ENCODE measurements at regions not wholly inside any gene's neighbourhood (a gene's known extent, or its start where the extent isn't known, plus 50 kb on each side); places are given as distances from the start of the nearest gene placed in this dataset.

DNA sequence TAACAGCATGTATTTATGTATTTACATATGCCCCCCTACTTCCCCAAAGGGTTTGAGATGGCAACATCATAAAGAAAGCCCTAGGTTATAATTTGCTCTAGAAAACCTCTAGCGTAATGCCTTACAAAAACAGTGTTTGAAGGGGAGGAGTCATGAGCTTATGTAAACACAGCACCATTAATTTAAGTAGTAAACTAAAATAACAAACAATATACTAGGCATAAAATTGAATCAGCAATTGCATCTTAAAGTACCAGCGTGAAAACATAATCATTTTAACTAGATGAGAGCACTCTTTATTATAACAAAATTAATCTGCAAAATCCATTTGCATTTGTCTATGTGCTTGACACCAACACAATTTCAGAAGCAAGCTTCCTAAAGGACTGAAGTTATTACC is 507.2 kb upstream of the NRP1 start:
- TF ChIP-seq, protein P1, sequence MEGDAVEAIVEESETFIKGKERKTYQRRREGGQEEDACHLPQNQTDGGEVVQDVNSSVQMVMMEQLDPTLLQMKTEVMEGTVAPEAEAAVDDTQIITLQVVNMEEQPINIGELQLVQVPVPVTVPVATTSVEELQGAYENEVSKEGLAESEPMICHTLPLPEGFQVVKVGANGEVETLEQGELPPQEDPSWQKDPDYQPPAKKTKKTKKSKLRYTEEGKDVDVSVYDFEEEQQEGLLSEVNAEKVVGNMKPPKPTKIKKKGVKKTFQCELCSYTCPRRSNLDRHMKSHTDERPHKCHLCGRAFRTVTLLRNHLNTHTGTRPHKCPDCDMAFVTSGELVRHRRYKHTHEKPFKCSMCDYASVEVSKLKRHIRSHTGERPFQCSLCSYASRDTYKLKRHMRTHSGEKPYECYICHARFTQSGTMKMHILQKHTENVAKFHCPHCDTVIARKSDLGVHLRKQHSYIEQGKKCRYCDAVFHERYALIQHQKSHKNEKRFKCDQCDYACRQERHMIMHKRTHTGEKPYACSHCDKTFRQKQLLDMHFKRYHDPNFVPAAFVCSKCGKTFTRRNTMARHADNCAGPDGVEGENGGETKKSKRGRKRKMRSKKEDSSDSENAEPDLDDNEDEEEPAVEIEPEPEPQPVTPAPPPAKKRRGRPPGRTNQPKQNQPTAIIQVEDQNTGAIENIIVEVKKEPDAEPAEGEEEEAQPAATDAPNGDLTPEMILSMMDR (IDR thresholded peaks at IDR 0.05), result no peak
- TF ChIP-seq EP300 (IDR thresholded peaks at IDR 0.05; ENCODE audit: low read depth) (no peak), POLR2AphosphoS5 (IDR thresholded peaks at IDR 0.05) (no peak)
